Neural progenitor cell (in vitro differentiated cells): ENCODE measurements at regions not wholly inside any gene's neighbourhood (a gene's known extent, or its start where the extent isn't known, plus 50 kb on each side); places are given as distances from the start of the nearest gene placed in this dataset.
A peak's percentile ranks its signal among the peaks of the same experiment; 100 is the strongest.
"Not testable (repeated sequence)": the region's sequence is repeated elsewhere in the genome, so short reads cannot be mapped to it uniquely, and the experiment has no call there.

ENCODE experiments used
- DNase-seq: peaks from one replicate; pipeline ENCODE4 v3.0.0-alpha.2; 2016; ENCODE audit warnings: low spot score
- H2AFZ ChIP-seq: fragments of 200-600 bp; sonication (generic); replicated peaks from 2 replicates; pipeline ENCODE4 v1.6.1; 2016; ENCODE audit warnings: antibody characterized with exemption
- H3F3A ChIP-seq: fragments of 200-600 bp; sonication (generic); 2 replicates; pipeline ENCODE4 v1.6.1; 2016; ENCODE audit warnings: antibody characterized with exemption, low read depth
- H3K27ac ChIP-seq: fragments of 200-600 bp; sonication (generic); 2 replicates; pipeline ENCODE4 v1.5.1; 2016; ENCODE audit warnings: mild to moderate bottlenecking
- H3K27me3 ChIP-seq: fragments of 200-600 bp; sonication (generic); 2 replicates; pipeline ENCODE4 v1.6.1; 2016; ENCODE audit warnings: mild to moderate bottlenecking, moderate library complexity
- H3K36me3 ChIP-seq: fragments of 200-600 bp; sonication (generic); 2 replicates; pipeline ENCODE4 v1.5.1; 2016
- H3K4me1 ChIP-seq: fragments of 200-600 bp; sonication (generic); 2 replicates; pipeline ENCODE4 v1.6.1; 2016; ENCODE audit warnings: mixed run types
- H3K4me2 ChIP-seq: fragments of 200-600 bp; sonication (generic); 2 replicates; pipeline ENCODE4 v1.6.1; 2016
- H3K4me3 ChIP-seq: fragments of 200-600 bp; sonication (generic); 2 replicates; pipeline ENCODE4 v1.5.1; 2016
- H3K79me2 ChIP-seq: fragments of 200-600 bp; sonication (generic); 2 replicates; pipeline ENCODE4 v1.6.1; 2016; ENCODE audit warnings: low read depth
- H3K9ac ChIP-seq: fragments of 200-600 bp; sonication (generic); 2 replicates; pipeline ENCODE4 v1.6.1; 2016
- H3K9me3 ChIP-seq: fragments of 200-600 bp; sonication (generic); 2 replicates; pipeline ENCODE4 v1.5.1; 2016; ENCODE audit warnings: low read depth
- H4K20me1 ChIP-seq: fragments of 200-600 bp; sonication (generic); 2 replicates; pipeline ENCODE4 v1.6.1; 2016; ENCODE audit warnings: low read depth
- H3K27ac Mint-ChIP-seq: 3 replicates; pipeline ENCODE4 v1.8.0; 2021; ENCODE audit warnings: mixed read lengths
- H3K27me3 Mint-ChIP-seq: 2 replicates; pipeline ENCODE4 v1.8.0; 2022; ENCODE audit warnings: low read depth, mild to moderate bottlenecking, inconsistent platforms, moderate library complexity, mixed read lengths; ENCODE audit not compliant: insufficient read depth
- H3K36me3 Mint-ChIP-seq: 3 replicates; pipeline ENCODE4 v1.8.0; 2021; ENCODE audit warnings: mixed read lengths
- H3K4me1 Mint-ChIP-seq: 3 replicates; pipeline ENCODE4 v1.8.0; 2021; ENCODE audit warnings: mixed read lengths
- H3K4me3 Mint-ChIP-seq: 3 replicates; pipeline ENCODE4 v1.8.0; 2021; ENCODE audit warnings: mild to moderate bottlenecking, moderate library complexity, mixed read lengths
- H3K9me3 Mint-ChIP-seq: 3 replicates; pipeline ENCODE4 v1.8.0; 2020; ENCODE audit warnings: mixed read lengths
- EZH2 ChIP-seq: fragments of 200-600 bp; sonication (generic); IDR thresholded peaks from 2 replicates; pipeline ENCODE4 v1.6.1; 2017; ENCODE audit warnings: antibody characterized with exemption, mild to moderate bottlenecking, moderate library complexity
- EZH2phosphoT487 ChIP-seq: fragments of 200-600 bp; sonication (generic); IDR thresholded peaks from 2 replicates; pipeline ENCODE4 v1.6.1; 2017; ENCODE audit warnings: antibody characterized with exemption
- TF ChIP-seq, protein P1 (sequence below): fragments of 200-600 bp; sonication (generic); IDR thresholded peaks from 2 replicates; pipeline ENCODE4 v1.5.1; 2017; ENCODE audit warnings: antibody characterized with exemption, mild to moderate bottlenecking

DNA sequence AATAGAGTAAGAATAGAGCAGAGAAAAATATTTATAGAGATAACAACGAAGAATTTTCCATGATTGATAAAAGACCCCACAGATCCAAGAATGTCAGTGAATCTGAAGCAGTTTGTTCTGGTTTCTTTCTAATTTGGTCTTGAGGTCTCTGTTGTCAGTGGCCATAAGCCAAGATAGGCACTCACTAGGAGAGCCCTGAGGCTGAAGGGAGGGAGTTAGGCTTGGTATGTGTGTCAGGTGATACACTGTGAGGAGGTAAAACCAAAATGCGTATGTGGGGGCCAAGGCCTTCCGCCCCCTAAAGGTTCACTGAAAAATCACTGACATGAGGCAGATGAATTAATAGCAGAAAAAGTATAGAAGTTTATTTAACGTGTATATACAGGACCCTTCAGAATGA, 382.3 kb upstream of the HTR2C start:
- no peak for DNase-seq
- H3K4me2 ChIP-seq: no peak overlapping the region
- H2AFZ ChIP-seq: no peak overlapping the region
- no peaks in the 10 kb centered on the region for H3K36me3 ChIP-seq
- Mint-ChIP-seq H3K4me1 (no peaks in the 10 kb centered on the region), H3K9me3 (peaks cover 5% of the 10 kb centered on the region), H3K36me3 (no peaks in the 10 kb centered on the region), H3K27me3 (no peaks in the 10 kb centered on the region), H3K4me3 (no peak overlapping the region), H3K27ac (no peak overlapping the region)
- no peaks in the 10 kb centered on the region for H3K27me3 ChIP-seq
- H3K79me2 ChIP-seq: no peaks in the 10 kb centered on the region
- peaks cover 3% of the 10 kb centered on the region for H3F3A ChIP-seq
- H3K9me3 ChIP-seq: no peaks in the 10 kb centered on the region
- H4K20me1 ChIP-seq: no peaks in the 10 kb centered on the region
- no peak for TF ChIP-seq EZH2phosphoT487
- TF ChIP-seq EZH2: no peak
- TF ChIP-seq, protein P1, sequence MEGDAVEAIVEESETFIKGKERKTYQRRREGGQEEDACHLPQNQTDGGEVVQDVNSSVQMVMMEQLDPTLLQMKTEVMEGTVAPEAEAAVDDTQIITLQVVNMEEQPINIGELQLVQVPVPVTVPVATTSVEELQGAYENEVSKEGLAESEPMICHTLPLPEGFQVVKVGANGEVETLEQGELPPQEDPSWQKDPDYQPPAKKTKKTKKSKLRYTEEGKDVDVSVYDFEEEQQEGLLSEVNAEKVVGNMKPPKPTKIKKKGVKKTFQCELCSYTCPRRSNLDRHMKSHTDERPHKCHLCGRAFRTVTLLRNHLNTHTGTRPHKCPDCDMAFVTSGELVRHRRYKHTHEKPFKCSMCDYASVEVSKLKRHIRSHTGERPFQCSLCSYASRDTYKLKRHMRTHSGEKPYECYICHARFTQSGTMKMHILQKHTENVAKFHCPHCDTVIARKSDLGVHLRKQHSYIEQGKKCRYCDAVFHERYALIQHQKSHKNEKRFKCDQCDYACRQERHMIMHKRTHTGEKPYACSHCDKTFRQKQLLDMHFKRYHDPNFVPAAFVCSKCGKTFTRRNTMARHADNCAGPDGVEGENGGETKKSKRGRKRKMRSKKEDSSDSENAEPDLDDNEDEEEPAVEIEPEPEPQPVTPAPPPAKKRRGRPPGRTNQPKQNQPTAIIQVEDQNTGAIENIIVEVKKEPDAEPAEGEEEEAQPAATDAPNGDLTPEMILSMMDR: no peak
- H3K4me1 ChIP-seq: no peaks in the 10 kb centered on the region
- H3K27ac ChIP-seq: no peak overlapping the region
- H3K4me3 ChIP-seq: no peak overlapping the region
- H3K9ac ChIP-seq: no peak overlapping the region

DNA sequence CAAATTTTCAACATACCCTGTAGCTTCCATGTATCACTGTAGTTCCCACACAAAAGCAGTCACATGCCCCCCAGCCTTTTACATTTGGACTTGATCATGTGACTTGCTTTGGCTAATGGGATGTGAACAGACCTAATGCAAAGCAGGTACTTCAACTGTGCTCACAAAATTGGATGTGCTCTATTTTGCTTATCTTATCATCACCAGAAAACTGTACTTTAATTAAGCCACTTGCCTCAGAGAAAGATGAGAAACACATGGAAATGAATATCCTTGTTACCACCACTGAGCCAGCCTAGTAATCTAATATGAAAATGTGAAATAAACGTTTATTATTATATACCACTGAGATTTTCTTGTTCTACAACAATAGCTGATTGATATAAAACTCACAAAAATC, 402.7 kb upstream of the HTR2C start:
- H3K36me3 ChIP-seq: no peaks in the 10 kb centered on the region
- Mint-ChIP-seq H3K36me3 (no peaks in the 10 kb centered on the region), H3K27ac (no peak overlapping the region), H3K9me3 (peaks cover 8% of the 10 kb centered on the region), H3K27me3 (no peaks in the 10 kb centered on the region), H3K4me1 (peaks cover 3% of the 10 kb centered on the region), H3K4me3 (no peak overlapping the region)
- no peaks in the 10 kb centered on the region for H3F3A ChIP-seq
- H3K9ac ChIP-seq: no peak overlapping the region
- no peaks in the 10 kb centered on the region for H3K27me3 ChIP-seq
- H4K20me1 ChIP-seq: no peaks in the 10 kb centered on the region
- no peaks in the 10 kb centered on the region for H3K79me2 ChIP-seq
- DNase-seq: no peak
- no peak overlapping the region for H3K4me2 ChIP-seq
- H2AFZ ChIP-seq: no peak overlapping the region
- H3K4me1 ChIP-seq: peaks cover 10% of the 10 kb centered on the region
- peaks cover 10% of the 10 kb centered on the region for H3K9me3 ChIP-seq
- H3K27ac ChIP-seq: no peak overlapping the region
- no peak overlapping the region for H3K4me3 ChIP-seq
- TF ChIP-seq, protein P1: no peak
- TF ChIP-seq EZH2phosphoT487: no peak
- no peak for TF ChIP-seq EZH2

DNA sequence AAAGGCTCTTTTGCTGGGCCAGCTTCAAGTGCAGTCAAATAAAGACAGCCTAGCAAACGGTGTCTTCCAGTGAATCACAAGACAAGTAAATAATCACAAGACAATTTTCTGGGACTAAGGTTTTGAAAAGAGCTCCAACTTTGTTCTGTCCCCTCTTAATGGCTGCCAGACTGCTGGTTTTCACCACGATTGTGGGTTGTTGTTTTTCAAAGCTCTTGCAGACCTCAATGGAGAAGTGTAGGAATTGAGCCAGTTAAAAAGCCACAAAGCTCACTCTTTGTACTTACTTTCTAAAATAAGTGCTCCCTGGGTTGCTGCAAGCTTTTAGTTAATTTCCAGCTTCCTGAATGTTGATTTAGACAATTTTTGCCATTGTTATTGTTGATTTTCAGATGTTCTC, 405.8 kb upstream of the HTR2C start:
- Mint-ChIP-seq H3K4me3 (no peak overlapping the region), H3K4me1 (peaks cover 3% of the 10 kb centered on the region), H3K36me3 (no peaks in the 10 kb centered on the region), H3K9me3 (no peaks in the 10 kb centered on the region), H3K27ac (no peak overlapping the region), H3K27me3 (no peaks in the 10 kb centered on the region)
- H2AFZ ChIP-seq: peak overlapping the region; percentile 9
- H3K4me1 ChIP-seq: peaks cover 10% of the 10 kb centered on the region
- no peak for TF ChIP-seq EZH2phosphoT487
- TF ChIP-seq, protein P1: no peak
- TF ChIP-seq EZH2: no peak
- H3K4me2 ChIP-seq: peak overlapping the region; percentile 5
- no peak overlapping the region for H3K9ac ChIP-seq
- H3K36me3 ChIP-seq: no peaks in the 10 kb centered on the region
- no peaks in the 10 kb centered on the region for H3K27me3 ChIP-seq
- DNase-seq: no peak
- no peaks in the 10 kb centered on the region for H3K79me2 ChIP-seq
- H3K27ac ChIP-seq: peak overlapping the region; percentile 30
- H3K9me3 ChIP-seq: no peaks in the 10 kb centered on the region
- no peaks in the 10 kb centered on the region for H3F3A ChIP-seq
- no peaks in the 10 kb centered on the region for H4K20me1 ChIP-seq
- no peak overlapping the region for H3K4me3 ChIP-seq

DNA sequence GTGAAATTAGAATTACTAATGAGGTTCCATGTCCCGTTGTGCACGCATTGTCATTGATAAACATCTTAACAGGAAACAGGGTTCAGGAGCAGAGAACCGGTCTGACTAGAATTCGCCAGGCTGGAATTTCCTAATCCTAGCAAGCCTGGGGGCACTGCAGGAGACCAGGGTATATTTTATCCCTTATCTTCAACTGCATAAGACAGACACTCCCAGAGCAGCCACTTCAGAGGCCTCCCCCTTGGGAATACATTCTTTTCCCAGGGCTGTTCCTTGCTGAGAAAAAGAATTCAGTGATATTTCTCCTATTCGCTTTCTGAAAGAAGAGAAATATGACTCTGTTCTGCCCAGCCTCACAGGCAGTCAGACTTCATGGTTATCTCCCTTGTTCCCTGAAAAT, 416.6 kb upstream of the HTR2C start:
- not testable (repeated sequence) for H3K4me1 Mint-ChIP-seq, H3K36me3 Mint-ChIP-seq, H3K4me3 ChIP-seq, H2AFZ ChIP-seq, H3K27ac ChIP-seq, H3F3A ChIP-seq, H3K4me1 ChIP-seq, H4K20me1 ChIP-seq, DNase-seq, H3K27ac Mint-ChIP-seq, H3K4me3 Mint-ChIP-seq, H3K27me3 ChIP-seq, H3K9ac ChIP-seq, H3K27me3 Mint-ChIP-seq, H3K36me3 ChIP-seq, H3K4me2 ChIP-seq, H3K79me2 ChIP-seq
- H3K9me3 ChIP-seq: peaks cover 16% of the 10 kb centered on the region
- H3K9me3 Mint-ChIP-seq: peaks cover 15% of the 10 kb centered on the region
